GM19468 (cell line): ENCODE measurements at regions not wholly inside any gene's neighbourhood (a gene's known extent, or its start where the extent isn't known, plus 50 kb on each side); places are given as distances from the start of the nearest gene placed in this dataset.

Experiments used
- ATAC-seq: cut with Tn5 transposase; IDR thresholded peaks from one replicate; pipeline ENCODE4 v1.9.1; 2021; ENCODE audit warnings: mild to moderate bottlenecking, moderate library complexity, moderate number of reproducible peaks; ENCODE audit not compliant: unreplicated experiment; ENCODE audit errors: extremely low read depth

DNA sequence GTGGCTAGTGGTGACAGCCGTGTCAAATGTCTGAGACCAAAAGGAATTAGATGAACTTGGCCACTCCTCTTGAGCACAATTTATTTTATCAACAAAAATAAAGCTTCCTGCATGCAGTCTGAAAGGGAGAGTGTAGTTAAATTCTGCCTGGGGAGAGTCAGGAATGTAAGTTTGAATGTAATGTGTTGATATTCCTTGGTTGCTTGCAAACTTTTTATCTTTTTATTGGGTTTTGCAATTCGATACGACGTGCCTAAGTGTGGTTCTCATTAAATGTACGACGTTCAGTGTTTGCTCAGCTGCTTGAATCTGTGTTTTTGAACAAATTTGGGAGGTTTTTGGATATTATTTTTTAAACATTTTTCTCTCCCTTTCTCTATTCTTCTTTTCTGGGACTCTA is 839.9 kb downstream of the CCSER2 start:
- ATAC-seq: no peak

DNA sequence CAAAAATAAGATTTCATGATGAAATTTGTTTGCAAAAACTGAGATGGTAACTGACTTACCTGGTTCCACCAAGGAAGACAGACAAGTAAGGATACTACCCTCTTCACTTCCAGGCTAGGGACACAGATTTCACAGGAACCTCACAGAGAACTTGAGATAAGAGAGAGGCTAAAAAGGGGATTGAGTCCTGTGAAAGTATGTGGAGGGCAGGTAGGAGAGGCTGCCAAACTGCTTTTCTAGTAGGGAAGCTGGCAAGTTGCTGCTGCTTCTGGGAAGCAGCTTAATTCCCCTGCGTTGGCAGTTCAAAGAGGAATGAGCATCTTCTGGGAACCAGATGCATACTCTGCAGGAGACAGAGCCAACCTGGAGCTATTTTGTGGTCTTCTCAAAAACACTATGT is 841.6 kb downstream of the CCSER2 start:
- no peak for ATAC-seq

DNA sequence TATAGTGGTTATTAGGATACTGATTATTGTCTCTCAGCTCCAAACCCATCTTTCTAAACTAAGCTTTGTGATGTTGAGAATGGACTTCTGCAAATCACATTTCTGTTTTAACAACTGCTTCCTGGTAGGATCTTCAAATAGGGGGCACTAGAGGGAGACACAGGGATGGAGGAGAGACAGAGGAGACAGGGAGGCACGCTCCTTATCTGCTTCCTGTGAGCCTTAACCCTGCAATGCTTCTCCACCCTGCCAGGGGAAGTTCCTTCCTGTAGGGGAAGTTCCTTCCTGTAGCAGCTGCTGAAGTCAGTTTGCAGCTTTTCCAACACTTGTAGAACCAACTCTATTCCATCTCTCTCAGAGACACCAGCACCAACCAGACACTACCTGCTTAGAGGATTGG is 847.2 kb downstream of the CCSER2 start:
- ATAC-seq: no peak

DNA sequence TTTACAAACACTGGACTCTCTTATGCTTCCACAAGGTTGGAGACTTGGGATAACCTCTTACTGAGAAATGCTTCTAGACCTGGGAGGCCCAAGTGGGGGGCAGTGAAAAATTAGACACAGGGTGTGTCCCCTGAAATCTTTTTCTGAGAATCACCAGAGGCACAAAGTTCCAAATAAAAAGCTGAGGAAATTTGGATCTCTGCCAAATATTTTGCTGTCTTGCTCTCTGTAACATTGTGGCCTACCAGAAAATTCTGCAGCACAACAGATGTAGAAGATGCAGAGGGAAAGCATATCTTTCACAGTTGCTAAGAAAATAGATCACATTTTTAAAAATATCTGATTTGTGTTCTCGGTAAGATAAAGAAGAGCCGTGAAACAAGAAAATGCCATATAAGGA is 849.4 kb downstream of the CCSER2 start:
- no peak for ATAC-seq

DNA sequence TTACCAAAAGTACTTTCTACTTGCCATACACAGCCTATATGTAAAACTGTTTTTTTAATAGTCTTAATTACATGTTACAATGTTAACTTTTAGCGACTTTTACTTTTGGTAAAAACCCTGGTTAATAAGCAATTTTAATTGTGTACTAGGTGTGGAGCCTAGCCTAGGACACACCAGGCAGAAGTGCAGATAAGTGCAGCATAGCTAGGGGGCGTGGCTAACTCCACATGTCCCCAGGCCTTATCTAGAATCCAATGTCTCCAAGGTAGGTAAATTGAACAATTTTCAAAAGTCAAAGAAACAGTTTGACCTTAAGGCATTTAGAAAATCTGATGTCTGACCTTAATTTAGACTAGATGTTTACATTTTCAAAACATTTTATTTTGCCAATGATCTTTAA is 858.7 kb downstream of the CCSER2 start:
- ATAC-seq: no peak

DNA sequence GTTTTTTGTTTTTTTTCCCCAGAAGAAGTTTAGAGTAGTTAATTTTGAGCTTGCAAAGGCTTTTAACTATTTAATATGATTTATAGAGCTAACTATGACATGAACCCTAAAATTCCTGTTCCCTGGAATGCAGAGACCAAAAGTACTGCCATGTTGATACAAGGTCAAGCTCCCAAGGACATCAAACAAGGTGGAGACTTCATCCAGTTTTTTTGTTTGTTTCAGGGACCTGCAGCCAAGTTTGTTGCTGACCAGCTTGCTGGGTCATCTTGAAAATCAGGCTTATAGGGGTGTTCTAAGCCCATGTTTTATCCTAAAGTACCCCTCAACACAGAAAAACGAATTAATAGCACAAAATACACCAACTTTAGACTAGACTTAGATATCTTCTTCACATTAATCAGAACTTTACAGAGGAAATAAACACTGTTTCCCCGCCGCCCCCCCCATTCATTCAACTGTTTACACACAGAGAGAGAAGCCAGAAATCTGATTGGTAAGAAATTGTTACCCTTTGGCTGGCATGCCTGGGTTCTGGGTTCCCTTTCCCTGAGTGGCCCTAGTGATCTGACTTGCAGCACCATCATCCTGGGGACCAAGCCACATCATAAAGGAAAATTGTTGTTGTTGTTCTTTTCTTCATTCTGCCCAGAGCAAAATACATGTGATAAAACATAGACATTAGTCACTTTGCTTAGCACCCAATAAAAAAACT is 860.5 kb downstream of the CCSER2 start:
- ATAC-seq: no peak

DNA sequence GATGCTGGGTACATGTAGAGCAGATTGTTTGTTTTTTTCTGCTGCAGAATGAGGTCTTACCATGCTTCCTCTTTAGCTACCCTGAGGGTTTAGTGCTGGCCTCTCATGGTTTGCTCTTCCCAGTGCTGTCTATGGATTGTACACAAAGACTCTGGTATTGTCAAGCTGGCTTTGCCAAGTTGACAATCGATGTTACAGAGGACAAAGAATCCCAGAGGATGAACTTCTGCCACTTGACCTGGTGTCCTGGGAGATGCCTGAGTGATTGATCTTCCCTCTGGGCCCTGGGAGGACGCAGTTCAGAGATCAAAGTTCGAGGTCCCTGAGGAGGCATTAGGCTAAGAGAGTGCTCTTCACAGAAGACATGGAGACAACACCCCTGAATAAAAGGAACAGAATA is 865.4 kb downstream of the CCSER2 start:
- ATAC-seq: no peak

DNA sequence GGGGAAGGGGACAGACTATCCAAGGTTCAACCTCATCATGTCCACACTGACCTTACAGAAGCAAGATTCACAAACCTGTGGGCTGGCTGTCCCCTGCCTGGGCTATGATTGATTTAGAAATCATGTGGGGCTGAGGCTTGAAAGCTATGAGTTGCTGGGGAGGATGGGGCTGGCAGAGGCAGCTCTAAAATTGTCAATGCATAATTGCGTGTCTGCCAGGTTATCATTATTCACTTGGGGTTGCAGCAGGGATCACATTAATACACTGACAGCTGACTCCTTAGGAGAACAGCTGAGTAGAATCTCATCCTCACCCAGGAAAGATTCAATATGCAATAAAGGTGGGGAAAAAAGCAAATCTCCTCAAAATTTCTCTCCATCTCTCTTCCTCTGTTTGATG is 866.3 kb downstream of the CCSER2 start:
- ATAC-seq: no peak

DNA sequence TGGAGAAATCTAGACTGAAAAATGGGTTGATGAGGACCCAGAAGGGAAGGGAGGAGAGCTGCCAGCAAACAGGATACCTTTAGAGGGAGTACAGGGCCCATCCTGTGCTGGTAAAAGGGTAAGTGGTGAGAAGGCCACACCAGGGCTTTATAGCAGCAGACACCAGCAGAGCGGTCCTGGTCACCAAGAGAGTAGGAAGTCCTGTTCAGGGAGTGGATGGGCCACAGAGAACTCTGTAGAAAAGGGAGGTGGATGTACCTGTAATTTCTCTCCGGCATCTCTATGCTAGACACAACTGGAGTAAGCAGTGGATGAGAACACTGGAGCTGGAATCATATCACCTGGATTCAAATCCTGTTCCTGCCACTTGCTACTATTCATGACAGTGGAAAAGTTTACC is 867.2 kb downstream of the CCSER2 start:
- ATAC-seq: no peak

DNA sequence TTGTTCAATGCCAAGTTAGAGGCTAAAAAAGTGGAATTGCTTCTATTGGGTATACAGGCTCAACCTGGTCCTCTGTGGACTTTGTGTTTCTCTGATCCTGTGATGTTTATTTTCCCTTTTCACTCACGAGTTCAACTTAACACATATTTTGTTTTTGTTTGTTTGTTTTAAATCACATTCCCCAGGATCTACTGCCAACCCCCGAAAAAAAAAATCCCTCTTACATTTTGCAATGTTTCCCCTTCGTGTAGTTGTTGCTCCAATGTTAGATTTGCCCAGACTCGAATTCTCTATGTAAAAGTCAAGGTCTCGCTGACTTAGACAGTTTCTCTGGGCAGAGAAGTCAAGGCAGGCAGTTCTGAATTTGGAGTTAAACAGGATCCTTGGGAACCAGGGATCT is 876.4 kb downstream of the CCSER2 start:
- no peak for ATAC-seq

DNA sequence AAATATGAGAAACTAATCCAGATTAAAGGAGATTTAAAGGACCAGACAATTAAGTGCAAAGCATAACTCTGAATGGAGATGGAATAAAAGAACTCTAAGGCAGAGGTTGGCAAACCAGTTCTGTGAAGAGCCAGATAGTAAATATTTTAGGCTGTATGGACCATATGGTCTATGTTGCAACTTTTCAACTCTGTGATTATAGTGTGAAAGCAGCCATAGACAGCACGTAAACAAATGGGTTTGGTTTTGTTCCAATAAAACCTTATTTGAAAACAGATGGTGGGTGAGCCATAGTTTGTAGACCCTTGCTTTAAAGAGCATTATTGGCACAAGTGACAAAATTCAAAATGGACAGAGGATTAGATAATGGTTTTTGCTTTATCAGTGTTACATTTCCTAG is 884.1 kb downstream of the CCSER2 start:
- ATAC-seq: no peak

DNA sequence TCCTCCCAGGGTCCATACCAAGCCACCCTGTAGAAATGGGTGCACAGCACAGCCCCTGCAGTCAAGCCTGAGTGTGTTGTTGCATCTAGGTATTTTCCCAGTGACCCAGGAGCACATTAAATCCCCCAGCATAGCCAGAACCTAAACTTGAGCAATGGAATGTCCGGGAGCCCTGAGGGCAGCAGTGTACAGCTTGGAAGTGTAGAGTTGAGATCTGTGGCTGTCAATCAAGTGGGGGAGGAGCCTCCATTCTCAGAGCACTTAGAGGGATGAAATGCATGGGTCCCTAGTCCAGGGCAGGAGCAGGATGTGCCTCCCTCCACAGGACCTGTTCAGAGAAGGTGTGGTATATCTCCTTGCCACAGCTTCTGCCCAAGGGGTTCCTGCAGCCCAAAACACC is 885.1 kb downstream of the CCSER2 start:
- no peak for ATAC-seq

DNA sequence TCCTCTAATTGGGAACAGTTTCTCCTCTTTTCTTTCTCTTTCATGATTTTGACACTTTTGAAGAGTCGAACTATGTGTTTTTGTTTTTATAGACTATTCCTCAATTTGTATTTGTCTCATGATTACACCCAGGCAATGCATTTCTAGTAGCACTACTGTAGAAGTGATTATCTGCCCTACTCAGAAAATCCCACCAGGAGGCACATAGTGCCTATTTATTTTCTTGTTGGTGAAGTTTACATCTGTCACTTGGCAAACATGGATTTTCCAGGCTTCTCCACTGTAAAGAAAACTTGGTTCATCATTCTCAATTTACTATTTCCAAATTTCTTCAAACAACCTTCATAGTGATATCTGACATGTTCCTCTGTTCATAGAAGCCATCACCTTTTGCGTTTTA is 893.9 kb downstream of the CCSER2 start:
- ATAC-seq: no peak

DNA sequence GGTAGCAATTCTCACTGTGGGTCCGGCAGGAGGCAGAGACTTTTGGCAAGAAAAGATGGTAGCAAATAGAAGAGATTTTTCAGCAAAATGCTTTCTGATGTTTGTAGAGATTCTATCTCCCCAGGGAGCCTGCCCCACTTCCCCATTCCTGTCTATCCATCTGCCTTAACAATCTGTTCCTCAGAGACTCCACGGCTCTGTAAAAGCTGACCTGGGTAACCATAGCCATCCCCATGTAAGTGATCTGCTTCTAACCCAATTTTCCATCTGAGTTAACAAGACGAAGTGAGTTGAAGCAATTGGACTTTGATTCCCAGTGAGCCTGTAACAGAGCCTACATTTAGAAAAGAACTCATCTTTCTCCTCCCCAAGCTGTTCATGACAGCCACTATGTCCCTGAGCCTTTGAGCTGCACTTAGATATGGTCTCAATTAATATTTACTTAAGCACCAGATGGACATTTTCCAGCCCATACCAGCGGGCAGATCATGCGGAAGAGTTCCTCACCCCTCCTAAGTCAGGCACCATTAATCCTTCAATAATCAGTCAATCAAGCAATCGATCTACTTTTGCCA is 896.1 kb downstream of the CCSER2 start:
- ATAC-seq: no peak

DNA sequence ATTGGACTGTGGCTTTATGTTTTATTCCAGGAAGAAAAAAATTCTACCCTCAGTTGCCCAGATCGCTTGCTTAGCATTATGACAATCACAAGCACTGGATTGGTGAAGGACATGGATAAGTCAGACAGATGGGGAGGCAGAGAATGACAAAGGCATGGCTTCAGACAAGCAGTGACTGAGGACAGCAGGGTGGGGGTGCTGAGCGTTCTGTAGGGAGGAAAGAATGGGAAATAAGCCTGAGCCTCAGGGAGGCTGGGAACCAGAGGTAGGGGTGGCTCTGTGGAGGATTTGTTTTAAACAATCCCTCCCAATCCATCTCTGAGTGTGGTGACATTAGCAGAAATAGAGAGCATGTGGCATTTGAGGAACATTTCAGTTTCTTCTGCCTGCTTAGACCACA is 896.9 kb downstream of the CCSER2 start:
- ATAC-seq: no peak

DNA sequence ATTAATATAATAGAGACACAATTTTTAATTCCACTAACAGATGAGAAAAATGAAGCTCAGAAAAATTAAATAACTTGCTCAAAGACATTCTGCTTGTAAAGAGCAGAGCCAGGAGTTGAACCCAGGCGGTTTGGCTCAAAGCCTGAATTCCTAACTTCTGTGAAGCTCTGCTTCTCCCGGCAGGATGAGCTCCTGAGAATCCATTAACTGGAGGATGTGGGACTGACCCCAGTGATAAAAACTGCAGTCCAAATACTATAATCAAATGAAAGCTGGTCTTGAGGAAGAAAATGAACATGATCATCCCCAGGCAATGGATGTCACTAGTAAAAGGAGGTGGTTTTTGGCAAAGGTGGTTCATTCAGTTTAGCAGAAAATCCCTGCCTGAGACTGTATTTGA is 898.2 kb downstream of the CCSER2 start:
- ATAC-seq: no peak

DNA sequence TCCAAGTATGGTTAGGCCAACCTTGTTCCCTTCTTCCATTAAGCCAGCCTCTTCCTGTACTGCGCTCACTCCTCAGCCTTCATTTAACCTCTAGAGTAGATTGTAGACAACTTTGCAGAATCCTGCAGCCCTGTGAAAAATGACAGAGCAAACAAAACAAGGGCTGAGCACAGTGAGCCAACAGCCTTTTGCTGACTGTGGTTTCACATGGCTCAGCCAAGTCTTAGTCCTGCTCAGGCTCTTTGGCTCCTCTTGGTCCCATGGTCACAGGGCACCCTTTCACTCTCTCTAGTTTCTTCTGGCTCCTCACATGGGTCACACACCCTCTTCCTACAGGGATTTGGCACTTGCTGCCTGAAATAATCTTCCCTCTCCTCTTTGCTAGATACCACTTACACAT is 900.3 kb downstream of the CCSER2 start:
- no peak for ATAC-seq

DNA sequence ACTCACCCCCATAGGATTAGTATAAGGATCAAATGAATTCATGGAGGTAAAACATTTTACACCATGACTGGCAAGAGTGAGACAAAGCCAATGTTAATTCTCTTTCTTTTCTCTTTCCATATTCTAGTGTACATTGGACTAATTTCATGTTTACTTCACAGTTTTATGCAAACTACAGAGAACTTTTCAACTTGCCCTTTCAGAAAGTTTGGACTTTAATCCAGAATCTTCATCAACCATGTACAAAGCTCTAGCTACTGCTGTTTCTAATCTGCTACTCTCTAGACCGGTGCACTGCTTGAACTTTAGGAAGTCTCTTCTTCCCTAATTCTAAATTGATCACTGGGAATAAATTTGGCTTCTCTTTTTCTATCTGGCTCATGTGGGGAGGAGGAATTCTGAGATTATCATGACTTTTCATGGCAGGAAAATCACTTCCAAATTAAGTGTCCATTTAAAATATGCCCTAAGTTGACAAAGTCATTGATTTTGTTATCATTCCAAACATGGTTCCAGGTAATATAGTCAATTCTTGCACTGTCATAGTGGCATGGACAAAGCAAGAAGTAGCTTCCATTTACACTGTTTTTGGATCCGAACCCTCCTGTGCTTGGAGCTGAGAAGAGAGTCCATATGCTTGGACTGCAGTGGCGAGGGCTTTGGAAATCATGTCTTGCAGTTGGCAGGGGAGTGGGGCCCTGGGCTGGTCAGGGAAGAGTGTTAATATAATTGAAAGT is 903.3 kb downstream of the CCSER2 start:
- ATAC-seq: no peak

DNA sequence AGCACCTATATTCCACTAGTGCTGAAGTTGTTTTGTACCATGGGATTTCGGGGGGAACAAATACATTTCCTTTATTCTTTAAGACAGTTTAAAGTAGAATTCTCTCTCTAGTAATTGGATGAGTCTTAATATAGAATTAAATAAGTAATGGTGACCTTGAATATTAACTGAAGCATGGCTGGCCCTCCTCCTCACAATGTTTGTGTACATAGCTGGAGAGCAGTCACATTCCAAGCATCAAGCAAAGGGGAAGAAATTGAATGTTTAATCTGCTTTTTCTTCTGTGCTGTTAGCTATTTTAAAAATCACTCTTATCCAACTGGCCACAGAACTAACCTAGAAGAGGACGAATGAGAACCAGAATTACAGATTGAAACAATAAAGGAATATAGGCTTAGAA is 906.9 kb downstream of the CCSER2 start:
- ATAC-seq: no peak

DNA sequence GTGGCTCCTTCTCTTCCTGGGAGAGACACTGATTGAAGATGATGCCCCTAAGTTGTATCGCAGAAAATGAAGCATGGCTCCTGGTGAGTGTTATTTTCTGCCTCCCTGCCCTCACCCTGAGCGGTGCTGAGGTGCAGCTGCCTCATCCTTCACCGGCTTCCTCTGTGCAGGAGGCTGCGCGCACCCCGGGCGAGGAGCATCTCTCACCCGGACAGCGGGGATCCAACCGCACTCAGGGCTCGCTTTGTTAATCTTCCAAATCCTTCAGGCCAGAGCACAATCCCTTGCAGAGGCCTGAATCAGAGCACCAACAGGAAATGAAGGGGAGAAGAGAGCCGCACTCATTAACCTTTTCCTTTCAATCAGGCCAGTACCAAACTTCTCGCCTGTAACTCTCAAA is 910.3 kb downstream of the CCSER2 start:
- no peak for ATAC-seq

DNA sequence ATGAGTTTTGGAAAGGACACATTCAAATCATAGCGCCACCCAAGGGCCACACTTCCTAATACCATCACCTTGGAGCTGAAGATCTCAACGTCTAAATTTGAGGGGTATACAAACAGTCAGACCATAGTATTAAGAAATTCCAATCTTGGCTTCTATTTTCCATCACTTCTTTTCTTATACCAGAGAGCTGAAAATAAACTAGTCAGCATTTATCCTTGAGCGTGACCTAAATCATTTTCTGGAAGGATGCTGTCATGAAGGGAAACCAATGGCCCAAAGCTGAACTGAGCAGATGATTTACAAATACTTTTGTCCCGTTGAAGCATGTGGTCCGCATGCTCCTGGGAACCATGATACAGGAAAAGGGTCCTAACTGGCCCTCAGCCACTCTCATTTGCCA is 921.9 kb downstream of the CCSER2 start:
- no peak for ATAC-seq

DNA sequence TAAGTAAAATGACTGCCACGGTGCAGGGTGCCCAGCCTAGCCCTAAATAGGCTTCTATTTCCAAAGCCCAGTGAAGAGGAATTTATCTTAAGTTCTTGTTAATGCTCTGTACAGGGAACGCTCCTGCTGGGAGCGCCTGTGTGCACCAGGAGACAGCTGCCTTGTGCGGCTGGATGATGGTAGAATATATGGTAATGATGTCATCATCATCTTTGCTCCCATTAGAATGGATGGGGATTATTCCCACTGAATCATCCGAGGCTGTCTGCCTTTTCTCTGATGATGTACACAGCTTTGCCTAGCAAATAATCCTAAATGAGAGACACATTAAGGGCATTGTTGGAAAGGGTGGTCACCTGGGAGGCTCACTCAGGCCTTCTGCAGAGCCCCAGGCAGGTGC is 928.1 kb downstream of the CCSER2 start:
- no peak for ATAC-seq
